Activated CD4-positive, CD25-positive, alpha-beta regulatory T cell treated with anti-CD3 and anti-CD28 coated beads, Interleukin-2, amount 50 U/mL, for 24 hours (primary cell): ENCODE measurements at regions not wholly inside any gene's neighbourhood (a gene's known extent, or its start where the extent isn't known, plus 50 kb on each side); places are given as distances from the start of the nearest gene placed in this dataset.

Experiments
- ATAC-seq, 2 donors: fragments of 150-1000 bp; cut with Tn5 transposase; one replicate each; pipeline ENCODE4 v1.10.0; 2021; ENCODE audit warnings: mild to moderate bottlenecking in 1 of 2, moderate library complexity in 1 of 2

DNA sequence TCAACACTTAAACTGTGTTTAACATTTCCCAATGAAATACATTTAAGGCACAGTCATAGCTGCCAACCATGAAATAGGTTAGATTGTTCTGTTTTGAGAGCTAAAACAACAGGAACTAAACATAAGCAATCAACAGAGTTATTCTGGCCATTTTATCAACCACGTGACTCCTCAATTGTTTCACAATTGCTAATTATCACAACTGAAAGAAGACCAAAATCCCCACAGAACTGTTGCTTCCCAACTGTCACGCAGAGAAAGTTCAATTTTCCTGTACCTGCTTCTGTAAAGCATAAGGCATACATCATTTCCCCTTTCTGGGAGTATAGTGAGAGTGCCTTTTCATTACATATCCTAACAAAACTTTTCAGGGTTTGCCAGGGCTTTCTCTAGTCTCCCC is 248.6 kb downstream of the EPHA4 start:
- no peak for ATAC-seq

DNA sequence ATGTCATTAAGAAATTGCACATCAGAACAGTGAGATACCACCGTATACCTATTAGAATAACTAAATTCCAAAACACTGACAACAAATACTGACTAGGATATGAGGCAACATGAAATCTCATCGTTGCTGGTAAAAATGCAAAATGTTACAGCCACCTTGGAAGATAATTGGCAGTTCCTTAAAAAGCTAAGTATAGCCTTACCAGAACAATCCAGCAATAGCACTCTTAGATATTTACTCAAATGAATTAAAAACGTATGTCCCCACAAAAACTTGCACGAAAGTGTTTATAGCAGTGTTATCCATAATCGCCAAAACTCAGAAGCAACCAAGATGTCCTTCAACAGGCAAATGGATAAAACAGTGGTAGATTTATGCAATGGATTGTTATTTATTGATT is 241.7 kb downstream of the EPHA4 start:
- no peak for ATAC-seq

DNA sequence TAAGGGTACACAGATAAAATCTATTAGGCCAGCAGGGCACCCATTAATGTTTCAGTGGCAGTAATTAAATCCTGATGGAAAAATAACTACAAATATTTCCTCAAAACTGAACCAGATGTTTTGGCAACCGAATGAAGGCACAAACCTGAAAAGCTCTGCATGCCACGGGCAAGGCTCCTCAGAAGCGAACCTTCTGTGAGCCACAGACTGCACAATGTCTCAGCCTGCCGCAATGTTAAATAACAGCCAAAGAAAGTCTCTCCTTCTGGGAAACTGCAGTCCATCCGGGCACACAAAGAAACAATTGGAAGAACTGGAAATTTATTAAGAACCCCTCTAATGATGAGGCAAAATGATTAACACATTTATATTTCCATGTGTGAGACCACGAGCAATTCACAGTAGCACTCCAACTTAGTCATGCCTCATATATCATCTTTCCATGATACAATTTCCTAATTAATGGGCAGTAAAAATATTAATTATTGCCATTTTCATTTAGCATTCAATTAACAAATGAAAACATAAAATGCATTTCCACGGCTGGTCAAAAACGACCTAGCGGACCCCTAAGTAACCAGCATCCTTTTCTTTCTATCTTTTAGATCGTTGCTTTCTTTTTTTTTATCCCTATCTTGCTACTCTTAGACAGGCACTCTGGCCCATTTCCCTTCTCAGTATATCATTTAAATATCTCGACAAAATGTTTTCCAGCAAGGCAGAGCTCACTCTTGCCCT is 237.5 kb downstream of the EPHA4 start:
- ATAC-seq = no peak

DNA sequence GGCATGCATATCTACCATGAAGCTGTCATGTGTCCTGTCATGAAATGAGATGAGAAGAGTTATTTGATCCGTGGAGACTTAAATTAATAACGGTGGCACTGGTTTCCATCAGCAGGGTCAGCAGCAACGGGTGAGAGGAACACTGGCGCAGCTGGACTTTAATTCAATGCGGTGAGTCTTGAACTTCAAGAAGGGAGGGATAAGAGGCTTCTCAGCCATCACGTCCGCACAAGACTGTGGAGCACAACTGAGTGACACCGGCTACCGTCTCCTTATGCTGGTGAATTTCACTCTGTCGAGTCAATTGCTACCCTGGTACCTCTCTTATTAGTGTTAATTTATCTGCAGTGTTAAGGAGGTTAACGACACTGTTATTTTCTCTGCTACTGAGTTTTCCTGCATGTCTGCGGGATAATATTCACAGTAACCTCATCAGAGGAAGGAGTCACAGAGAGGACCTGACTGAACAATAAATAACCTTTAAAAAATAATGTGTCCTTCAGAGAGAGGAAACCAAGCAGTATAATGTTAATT is 236.8 kb downstream of the EPHA4 start:
- ATAC-seq = no peak

DNA sequence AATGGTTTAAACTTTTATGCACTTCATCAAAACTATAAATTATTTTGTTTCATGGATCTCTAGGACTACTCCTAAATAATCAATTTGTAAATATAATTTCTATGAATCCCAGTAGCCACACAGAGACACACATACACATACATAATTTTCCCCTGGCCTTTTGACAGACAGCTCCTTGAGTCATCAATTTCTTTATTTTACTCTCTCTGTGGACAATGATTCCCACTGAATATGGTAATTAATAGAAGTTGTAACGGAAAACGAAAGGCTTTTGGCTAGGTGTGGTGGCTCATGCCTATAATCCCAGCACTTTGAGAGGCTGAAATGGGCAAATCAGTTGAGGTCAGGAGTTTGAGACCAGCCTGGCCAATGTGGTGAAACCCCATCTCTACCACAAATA is 235.1 kb downstream of the EPHA4 start:
- no peak for ATAC-seq

DNA sequence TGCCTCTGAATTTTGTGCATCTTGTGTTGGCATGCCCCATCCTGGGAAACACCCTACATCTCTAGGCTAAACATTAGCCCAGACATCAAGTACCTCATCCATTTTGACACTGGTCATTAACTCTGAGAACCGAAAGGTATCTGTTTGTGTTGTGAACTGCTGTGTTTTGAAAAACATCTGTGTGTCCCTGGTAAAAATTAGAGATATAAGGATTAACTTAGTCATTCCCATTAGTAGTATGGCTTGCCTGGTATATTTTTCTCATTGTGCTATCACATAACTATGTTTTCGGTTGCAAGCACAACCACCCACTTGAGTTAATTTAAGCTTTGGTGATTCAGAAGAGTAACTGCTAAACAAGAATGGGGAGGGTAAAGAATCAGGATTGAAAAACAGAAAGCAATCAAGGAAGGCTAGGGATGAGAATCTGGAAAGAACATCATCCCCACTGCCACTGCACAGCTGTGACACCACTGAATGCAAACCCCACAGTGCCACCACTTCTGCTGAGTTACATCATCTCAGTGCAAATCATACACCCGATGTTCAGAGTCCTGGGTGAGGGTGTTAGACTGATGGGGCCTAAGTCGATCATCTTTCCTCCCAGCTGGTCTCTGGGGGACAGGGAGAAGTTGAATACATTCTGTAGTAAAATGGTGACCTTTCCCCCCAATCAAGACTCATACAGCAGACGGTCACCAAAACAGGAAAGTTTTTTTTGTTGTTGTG is 234.0 kb downstream of the EPHA4 start:
- no peak for ATAC-seq

DNA sequence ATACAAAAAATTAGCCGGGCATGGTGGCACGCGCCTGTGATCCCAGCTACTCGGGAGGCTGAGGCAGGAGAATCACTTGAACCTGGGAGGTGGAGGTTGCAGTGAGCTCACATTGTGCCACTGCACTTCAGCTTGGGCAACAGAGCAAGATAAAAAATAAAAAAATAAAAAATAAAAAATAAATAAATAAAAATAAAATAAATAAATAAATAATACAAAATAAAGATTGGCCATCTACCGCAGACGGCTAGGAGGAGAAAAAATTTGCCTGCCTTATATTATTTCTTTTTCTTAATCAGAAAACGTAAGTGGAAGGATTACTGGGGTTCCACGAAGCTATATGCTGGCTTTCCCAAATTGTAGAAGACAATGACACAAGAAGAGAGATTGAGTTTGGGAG is 229.7 kb downstream of the EPHA4 start:
- ATAC-seq = no peak

DNA sequence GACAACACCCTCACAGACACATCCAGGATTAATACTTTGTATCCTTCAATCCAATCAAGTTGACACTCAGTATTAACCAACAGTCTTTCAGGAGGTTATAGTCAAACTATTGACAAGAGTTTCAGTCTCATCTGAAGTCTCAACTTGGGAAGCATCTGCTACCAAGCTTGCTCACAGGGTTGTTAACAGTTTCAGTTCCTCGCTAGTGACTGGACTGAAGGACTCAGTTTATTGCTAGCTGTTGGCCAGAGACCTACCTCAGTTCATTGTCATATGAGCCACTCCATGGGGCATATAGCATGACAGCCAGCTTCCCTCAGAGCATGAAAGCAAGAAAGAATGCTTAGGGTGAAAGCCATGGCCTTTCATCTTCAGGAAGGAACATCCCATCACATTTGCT is 228.6 kb downstream of the EPHA4 start:
- no peak for ATAC-seq

DNA sequence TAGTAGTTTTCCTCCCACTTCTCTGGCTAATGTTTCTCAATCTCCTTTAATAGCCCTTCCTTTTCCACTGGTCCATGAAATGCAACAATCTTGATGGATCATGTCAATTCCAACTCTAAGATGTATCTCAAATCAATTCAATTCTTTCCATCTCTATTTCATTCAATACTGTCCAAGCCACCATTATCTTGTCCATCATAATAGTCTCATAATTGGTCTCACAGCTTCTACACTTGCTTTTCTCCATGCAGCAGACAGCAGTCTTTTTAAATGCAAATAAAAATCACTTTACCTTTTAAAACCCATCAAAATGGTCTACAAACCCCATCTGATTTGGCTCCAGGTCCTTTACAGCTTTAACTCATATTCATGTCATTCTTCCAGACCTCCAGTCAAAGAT is 226.6 kb downstream of the EPHA4 start:
- no peak for ATAC-seq

DNA sequence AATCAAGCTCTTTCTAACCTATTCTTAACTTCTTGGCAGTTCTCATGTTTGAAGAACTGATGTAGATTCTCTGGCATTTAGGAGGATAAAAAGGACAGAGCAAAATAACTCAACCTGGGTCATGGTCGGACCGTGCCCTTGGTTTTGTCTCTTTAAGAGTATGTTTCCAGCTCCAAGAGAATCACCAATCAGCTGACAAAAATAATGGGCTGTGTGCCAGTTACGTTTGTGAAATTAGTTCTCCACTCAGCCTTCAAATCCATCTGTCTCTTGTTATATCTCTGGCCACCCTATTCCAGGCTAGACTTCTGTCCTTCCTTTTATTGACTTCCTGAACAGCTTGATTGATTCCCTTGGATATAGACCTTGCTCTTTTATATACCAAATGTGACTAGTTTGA is 225.7 kb downstream of the EPHA4 start:
- no peak for ATAC-seq

DNA sequence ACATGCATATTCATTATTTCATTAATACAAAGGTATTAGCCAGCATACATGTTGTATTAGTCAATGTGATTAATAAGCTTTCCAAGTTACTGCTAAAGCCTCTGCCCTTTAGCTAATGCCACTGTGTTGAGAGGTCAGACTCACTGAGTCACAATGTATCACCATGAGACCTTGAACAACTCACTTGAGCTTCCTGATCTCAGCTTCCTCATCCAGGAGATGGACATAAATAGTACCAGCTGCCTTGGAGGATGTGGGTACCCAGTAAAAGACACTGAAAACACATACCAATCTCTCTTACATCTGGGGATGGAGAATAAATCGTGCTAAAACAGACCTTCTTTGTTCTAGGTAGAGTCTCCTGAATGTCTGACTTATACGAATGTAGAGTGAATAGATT is 224.6 kb downstream of the EPHA4 start:
- ATAC-seq = no peak

DNA sequence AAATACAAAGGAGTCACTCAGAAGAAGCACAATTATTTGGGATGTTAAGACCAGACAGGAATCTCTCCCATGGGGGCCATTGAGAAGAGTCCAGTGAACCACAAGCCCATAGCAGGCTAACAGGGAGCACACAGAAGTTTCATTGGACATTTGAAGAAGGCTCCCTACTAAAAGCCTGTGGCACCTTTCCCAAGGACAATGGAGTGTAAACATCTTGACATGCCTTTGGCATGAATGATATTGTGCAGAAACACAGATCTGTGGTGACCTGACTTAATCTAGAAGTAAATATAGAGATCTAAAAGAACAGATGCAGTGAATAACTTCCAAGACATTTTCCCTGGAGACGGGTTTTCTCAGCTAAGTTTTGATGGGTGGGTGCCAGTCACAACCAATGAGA is 221.5 kb downstream of the EPHA4 start:
- ATAC-seq = no peak

DNA sequence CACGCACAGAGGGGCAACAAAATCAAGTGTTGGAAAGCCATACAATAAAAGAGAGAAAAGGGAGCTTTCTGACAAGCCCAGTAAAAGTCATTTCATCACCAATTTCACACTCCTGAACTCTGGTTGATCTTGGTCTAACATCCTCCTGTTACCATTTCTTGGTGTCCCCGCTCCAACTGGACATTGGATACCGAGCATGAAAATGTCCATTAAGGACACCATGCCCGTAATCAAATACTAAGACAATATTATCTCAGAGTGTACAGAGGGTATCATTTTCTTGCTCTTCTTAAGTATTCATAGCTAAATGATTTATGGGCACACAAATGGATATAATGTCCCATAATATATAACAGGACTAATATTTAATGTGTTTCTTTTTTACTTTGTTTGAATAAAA is 218.9 kb downstream of the EPHA4 start:
- ATAC-seq = no peak

DNA sequence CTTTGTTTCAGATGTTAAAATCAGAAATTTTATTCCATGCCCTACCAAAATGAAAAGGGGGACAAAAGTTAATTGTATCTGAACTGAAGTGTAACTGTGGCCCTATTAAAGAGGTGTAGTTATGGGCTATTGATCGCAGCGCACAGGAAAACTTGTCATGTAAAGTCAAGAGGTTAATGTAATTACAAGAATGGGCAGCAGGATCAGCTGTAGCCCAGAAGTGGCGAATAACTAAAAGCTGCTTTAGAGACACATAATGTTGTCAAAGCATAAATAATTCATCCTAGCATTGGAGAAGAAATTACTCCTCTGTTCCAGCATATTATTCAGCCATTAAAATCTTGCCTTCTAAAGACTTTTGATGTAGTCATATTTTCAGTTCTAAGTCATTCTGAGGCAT is 211.8 kb downstream of the EPHA4 start:
- no peak for ATAC-seq

DNA sequence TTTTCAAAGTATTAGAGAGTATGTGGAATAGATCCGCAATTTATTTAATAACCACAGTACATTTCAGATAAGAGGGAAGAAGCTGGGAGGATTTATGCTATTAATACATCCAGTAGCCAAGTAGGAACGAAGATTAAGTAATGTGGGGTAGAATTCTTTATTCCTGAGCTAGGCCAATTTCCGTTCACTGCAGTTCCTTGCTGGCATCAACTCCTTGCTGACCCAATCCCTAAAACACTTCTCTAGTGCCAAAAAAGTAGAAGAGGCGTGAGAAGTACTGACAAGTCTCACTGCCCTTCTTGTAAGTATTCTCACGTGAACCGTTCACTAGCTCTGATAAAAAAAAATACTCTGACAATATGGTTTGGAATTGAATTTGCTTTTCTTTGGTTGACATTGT is 211.4 kb downstream of the EPHA4 start:
- ATAC-seq = no peak

DNA sequence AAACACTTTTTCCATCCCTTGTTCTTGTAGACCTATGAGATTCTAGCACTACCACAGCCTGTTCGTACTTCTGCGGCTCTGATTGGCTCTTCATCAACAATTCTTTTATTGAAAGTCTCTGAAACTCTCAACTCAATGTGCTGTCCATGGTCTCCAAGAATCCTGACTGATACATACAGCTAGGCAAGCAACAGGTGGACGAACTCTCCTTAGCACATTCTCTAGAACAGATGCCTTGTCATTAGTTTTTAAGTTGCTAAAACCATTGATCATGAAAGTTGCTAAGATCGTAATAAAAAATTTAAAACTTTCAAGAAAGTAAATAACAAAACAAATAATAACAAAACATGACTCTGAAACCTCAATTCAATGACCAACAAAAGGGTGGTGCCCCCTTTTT is 210.5 kb downstream of the EPHA4 start:
- ATAC-seq = no peak

DNA sequence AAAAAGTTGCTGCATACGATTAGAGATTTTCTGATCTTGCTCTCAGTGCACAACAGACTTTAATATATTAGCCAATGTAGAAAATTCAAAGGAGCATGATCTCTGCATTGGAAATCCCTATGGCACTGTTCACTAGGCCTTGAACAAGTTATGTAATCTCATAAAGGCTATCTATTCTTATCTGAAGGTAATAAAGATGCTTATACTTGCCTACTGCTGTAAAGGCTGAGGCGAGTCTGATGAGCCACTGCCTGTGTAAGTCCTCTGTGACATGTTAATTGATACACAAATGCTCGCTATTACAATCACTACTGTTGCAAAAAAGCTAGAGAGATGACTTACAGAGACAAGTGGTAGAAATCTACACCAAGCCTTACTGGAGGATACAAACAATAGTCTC is 207.4 kb downstream of the EPHA4 start:
- ATAC-seq = no peak
